ENCODE measurements at regions not wholly inside any gene's neighbourhood (a gene's known extent, or its start where the extent isn't known, plus 50 kb on each side); places are given as distances from the start of the nearest gene placed in this dataset.
"Not testable (repeated sequence)": the region's sequence is repeated elsewhere in the genome, so short reads cannot be mapped to it uniquely, and the experiment has no call there.

GRCh38 chr15:79492065-79492464 is 59.9 kb downstream of the MINAR1 start:
- no peak for DNase-seq (ENCODE audit: low read depth)

DNA sequence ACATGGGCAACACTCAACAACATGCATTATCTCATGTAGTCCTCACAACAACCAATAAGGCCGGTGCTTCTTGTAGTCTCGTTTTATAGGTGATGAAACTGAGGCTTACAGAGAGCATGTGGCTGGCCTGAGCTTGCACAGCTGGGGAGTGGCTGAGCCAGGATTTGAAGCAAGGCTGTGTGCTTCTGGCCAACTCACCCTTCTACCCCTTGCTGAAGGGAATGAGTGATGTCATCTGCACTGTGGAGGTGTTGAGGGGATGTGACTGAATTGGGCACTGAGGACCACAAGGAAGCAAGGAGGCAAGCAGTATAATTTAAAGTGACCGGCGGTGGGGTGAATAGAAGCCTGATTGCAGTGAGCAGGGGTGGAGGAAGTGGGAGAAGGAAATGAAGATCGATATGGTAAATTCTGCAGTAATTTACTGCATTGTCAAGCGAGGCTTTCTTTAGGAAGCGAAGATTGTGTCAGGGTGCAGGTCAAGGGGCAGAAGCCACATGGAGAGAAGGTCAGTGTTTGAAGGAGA is 62.3 kb downstream of the MINAR1 start:
- DNase-seq (ENCODE audit: low read depth) = no peak

DNA sequence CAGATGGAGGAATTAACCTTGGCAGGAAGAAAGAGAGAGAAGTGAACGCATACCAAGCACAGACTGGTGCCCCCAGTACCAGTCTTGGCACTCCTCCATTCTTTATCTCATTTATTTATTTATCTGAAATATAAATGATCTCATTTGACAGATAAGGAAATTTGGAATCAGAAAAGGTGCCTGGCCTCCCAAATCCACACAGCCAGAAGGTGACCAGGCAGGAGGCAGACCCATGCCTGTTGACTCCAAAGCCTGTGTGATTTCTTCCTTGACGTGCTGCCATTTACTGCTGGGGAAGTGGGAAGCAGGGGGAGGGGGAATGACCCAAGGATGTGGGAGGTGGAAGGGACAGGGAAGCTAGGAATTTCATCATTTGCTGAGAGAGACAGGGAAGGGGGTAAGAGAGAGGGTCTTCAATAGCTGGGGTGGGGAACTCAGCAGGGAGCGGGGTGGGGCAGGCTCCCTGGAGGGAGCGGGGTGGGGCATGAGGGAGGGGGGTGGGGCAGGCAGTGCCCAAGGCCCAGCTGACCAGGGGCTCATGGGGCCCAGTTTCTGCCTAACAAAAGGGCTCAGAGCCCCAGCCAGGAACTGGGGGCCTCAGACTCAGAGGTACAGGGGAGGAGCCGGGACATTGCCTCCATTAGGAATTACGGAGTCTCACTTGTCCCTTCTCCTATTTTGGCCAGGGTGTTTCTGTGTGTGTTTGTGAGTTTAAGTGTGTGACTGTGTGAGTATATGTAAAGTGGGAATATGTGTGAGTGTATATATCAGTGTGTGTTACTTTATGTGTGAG is 63.0 kb downstream of the MINAR1 start:
- no peak for DNase-seq (ENCODE audit: low read depth)

GRCh38 chr15:79495775-79496174 is 63.6 kb downstream of the MINAR1 start:
- DNase-seq (ENCODE audit: low read depth) = no peak

DNA sequence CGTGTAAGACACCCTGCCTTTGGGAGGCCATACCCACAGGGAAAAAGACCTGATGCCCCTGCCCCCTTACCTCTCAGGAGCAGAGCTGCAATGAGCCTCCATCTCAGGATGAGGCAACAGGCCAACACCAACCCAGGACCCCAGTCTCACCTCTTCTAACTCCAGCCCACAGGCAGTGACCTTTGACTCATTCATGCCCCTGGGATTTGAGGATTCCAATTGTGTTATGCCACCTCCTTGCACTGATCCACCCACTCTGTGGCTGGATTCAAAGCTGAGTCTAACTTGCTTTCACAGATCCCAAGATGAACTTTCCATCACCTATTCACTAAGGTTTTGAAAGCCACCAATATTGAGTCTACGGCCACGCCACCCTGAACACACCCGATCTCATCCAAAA is 64.7 kb downstream of the MINAR1 start:
- DNase-seq (ENCODE audit: low read depth) = no peak

DNA sequence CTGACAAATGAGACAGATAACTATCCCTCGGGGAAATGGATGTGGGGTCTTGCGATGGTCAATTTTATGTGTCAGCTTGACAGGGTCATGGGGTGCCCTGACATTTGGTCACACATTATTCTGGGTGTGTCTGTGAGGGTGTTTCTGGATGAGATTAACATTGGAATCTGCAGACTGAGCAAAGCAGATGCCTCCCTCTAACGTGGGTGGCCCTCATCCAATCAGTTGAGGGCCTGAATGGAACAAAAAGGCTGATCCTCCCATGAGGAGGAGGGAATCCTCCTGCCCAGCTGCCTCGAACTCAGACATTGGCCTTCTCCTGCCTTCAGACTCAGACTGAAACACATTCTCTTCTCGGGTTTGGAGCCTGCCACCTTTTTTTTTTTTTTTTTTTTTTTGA is 69.0 kb downstream of the MINAR1 start:
- DNase-seq (ENCODE audit: low read depth) = no peak

DNA sequence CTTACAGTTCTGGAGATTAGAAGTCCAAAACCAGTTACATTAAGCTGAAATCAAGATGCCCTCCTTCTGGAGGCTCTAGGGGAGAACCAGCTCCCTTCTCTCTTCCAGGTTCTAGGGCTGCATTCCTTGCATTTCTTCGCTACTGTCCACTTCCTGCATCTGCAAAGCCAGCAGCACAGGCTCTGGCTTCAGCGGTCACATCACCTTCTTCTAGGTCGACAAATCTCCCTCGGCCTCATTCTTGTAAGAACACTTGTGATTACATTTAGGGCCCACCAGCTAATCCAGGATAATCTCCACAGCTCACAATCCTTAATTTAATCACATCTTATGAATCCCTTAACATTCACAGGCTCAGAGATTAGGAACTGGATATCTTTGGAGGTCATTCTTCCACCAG is 73.8 kb downstream of the MINAR1 start:
- no peak for DNase-seq (ENCODE audit: low read depth)

DNA sequence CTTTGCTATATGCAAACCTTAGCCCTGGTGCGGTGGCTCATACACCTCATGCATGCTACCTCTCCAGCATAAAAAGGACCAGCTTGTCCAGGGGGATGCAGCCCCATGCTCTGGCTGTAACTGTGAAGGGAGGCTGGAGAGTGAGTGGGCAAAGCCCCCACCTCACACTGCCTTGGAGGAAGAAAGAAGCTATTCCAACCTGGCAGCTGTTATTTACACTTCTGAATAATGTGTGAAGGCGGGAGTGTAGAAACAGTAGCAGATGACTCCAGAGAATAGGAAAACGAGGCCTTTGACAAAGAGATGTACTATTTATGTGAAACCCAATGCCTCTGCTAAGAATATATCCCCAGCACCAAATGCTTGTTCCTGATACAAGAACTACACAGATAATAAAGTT is 80.7 kb downstream of the MINAR1 start:
- not testable (repeated sequence) for DNase-seq (ENCODE audit: low read depth)

DNA sequence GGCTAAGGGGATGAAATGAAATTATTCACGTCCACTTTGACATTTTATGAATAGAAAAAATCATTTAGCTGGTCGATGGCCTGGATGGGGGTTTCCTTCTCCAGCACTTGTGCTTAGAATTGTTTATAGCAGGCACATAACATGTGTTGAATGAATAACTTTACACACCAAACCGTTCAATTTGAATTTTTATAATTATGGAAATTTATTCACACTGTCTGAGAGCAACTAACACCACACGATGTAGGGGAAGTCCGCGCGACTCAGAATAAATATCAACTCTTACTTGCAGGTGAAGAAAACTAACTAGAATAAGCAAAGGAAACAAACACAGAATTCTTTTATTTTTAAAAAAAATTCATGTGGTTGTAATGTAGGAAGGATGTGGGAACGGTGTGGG is 81.3 kb downstream of the MINAR1 start:
- no peak for DNase-seq (ENCODE audit: low read depth)

- no peak for DNase-seq (ENCODE audit: low read depth)
These were observed 81.8 kb downstream of the MINAR1 start for GRCh38 chr15:79513940-79514339.

- no peak for DNase-seq (ENCODE audit: low read depth)
These were observed 83.3 kb downstream of the MINAR1 start for GRCh38 chr15:79515300-79516027.

GRCh38 chr15:79516155-79516554 is 84.0 kb downstream of the MINAR1 start:
- DNase-seq (ENCODE audit: low read depth) = no peak

GRCh38 chr15:79516646-79517045 is 84.5 kb downstream of the MINAR1 start:
- DNase-seq (ENCODE audit: low read depth) = no peak

GRCh38 chr15:79519628-79520027 is 87.5 kb downstream of the MINAR1 start:
- DNase-seq (ENCODE audit: low read depth) = no peak

DNA sequence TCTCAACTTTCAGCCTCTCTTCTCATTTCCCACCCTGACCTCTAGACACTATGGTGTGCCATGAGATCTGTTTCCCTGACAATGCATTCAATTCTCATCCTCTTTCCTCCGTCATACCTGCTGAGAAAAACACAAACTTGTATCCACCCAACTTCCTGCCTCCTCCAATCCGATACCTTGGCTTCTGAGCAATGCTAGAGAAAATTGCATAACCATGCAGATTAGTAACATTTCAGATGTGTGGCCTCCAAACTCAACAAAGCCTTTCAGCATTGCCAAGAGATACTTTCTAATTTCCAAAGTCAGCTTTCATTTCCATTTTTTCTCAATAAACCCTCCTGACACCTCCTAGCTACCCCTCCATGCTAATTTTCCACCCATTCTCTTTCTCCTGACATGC is 88.5 kb downstream of the MINAR1 start:
- no peak for DNase-seq (ENCODE audit: low read depth)

DNA sequence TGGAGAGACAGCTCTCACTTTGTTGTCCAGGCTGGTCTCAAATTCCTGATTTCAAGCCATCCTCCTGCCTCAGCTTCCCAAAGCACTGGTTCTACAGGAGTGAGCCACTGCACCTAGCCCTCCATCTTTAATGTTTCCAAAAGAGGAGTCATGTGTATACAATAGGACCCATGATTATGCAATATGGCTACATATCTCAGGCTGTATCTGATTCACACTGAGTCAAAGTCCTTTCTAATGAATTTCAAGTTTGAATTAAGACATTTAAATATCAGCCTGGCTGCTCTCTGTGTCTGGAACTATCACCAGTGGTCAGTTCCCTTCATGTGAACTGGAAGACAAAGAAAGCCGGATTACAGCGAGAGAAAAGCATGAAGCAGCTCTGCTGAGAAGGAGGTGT is 90.5 kb downstream of the MINAR1 start:
- DNase-seq (ENCODE audit: low read depth) = no peak

GRCh38 chr15:79523266-79523665 is 91.1 kb downstream of the MINAR1 start:
- DNase-seq (ENCODE audit: low read depth) = no peak

GRCh38 chr15:79524531-79524930 is 92.4 kb downstream of the MINAR1 start:
- DNase-seq (ENCODE audit: low read depth) = no peak

DNA sequence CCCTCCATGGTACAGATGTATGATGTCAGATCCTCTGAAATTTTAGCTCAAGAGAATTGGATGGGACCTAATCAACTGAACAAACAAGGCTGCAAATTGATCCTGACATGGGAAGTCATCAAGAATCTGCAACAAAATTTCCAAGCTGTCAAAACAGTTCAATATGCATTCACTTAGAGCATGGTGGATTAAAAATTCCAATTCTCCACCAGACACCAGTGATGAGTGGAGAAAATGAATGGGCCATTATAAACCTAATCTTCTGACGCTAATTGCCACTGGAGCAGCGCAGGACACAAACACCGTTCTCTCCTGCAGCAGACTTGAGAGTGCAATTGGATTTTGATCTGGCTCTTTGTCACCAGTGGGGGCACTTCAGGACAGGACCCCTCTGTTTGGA is 94.2 kb downstream of the MINAR1 start:
- no peak for DNase-seq (ENCODE audit: low read depth)

DNA sequence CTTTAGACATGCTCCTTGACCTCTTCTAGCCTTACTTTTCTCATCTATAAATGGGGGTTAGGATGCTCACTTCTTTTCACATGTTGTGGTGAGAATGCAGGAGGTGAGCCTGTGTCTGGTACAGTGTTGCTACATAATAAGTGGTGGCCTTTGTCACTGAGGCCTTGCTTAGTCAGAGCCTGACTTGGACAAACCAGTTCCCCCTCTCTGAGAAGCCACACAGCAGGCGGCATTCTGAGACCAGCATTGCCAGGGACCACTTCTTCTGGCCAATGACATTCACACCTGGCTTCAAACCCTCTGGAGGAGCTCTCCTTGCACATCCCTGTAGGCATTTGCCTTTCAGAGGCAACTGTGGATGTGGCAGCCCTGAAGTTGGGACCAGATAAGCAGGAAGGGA is 95.7 kb downstream of the MINAR1 start:
- no peak for DNase-seq (ENCODE audit: low read depth)

- DNase-seq (ENCODE audit: low read depth) = no peak
These were observed 97.1 kb downstream of the MINAR1 start for GRCh38 chr15:79529157-79529785.

- DNase-seq (ENCODE audit: low read depth) = no peak
These were observed 103.4 kb downstream of the MINAR1 start for GRCh38 chr15:79535536-79535935.

GRCh38 chr15:79538527-79538926 is 106.4 kb downstream of the MINAR1 start:
- no peak for DNase-seq (ENCODE audit: low read depth)
